IMR-90 (cell line): ENCODE measurements at regions not wholly inside any gene's neighbourhood (a gene's known extent, or its start where the extent isn't known, plus 50 kb on each side); places are given as distances from the start of the nearest gene placed in this dataset.

Source experiments
- CEBPB ChIP-seq: IDR thresholded peaks from 2 replicates; pipeline ENCODE4 v1.6.1; 2012; ENCODE audit warnings: low read depth, low read length, improper control_type of control experiment
- MAZ ChIP-seq: IDR thresholded peaks from 2 replicates; pipeline ENCODE4 v1.6.1; 2012; ENCODE audit warnings: low read depth, mild to moderate bottlenecking, low read length, improper control_type of control experiment, moderate library complexity, borderline replicate concordance
- POLR2A ChIP-seq: IDR thresholded peaks from 2 replicates; pipeline ENCODE4 v1.6.1; 2012; ENCODE audit warnings: mild to moderate bottlenecking, low read depth, low read length
- TF ChIP-seq, protein P1 (sequence below): conservative IDR thresholded peaks from 2 replicates; pipeline ENCODE4 v1.5.1; 2012; ENCODE audit warnings: mild to moderate bottlenecking, low read depth, low read length, improper control_type of control experiment

DNA sequence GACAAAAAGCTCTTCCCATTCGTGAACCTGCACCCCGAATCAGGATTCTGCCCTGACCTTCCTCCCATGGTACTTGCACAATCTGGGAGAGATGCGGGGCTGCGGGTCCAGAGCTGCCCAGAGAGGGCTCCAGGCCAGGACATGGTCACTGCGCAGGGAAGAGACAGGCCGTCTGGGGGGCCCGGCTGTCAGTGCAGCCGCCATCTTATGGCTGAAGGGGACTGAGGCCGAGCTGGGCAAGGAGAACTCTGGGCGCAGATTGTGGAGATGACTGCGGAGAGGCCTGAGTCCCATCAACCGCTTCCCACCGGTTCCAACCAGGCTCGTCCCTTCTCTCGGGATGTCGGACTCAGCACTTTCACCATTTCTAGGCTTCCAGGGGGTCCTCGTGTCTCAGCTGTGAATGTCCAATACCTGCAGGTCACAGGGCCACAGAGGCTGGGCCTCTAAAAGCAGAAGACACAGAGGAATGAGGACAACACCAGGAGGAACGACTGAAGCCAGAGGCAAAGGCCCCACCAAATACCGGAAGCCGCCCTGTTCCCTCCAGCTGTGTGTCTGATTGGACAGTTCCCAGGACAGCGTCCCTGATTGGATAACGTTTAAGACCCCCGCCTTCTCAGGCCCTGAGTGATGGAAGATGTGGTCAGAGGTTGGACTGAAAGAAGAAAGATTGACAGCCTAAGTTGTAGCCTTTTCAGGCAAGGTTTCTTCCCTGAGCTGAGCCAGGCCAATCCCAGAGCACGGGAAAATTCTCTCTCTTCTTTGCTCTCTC, 117.1 kb upstream of the ZNF91 start:
- TF ChIP-seq, protein P1, sequence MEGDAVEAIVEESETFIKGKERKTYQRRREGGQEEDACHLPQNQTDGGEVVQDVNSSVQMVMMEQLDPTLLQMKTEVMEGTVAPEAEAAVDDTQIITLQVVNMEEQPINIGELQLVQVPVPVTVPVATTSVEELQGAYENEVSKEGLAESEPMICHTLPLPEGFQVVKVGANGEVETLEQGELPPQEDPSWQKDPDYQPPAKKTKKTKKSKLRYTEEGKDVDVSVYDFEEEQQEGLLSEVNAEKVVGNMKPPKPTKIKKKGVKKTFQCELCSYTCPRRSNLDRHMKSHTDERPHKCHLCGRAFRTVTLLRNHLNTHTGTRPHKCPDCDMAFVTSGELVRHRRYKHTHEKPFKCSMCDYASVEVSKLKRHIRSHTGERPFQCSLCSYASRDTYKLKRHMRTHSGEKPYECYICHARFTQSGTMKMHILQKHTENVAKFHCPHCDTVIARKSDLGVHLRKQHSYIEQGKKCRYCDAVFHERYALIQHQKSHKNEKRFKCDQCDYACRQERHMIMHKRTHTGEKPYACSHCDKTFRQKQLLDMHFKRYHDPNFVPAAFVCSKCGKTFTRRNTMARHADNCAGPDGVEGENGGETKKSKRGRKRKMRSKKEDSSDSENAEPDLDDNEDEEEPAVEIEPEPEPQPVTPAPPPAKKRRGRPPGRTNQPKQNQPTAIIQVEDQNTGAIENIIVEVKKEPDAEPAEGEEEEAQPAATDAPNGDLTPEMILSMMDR, result no peak
- no peak for TF ChIP-seq POLR2A
- TF ChIP-seq MAZ, result no peak
- TF ChIP-seq CEBPB, result no peak
